GM12878 (cell line): ENCODE measurements at regions not wholly inside any gene's neighbourhood (a gene's known extent, or its start where the extent isn't known, plus 50 kb on each side); places are given as distances from the start of the nearest gene placed in this dataset.

Source experiments
- ATAC-seq: fragments of 200-7000 bp; cut with Tn5 transposase; 3 replicates; pipeline ENCODE4 v1.9.1; 2020; ENCODE audit warnings: mild to moderate bottlenecking, moderate library complexity
- BruUV-seq: library from RNA; stranded (reverse); fragments of 400-500 nt; replicated peaks from 2 replicates; lab custom pipeline; 2021; lab: Mats Ljungman, UMichigan
- CTCF ChIA-PET: fragments of 300-600 bp; sonication (Branson Sonifier 250); formaldehyde crosslinking; extraction: SDS; loops from one replicate; lab custom pipeline; 2021; ENCODE audit warnings: inconsistent platforms; lab: Yijun Ruan, JAX
- POLR2A ChIA-PET: fragments of 350-600 bp; formaldehyde crosslinking; extraction: SDS; loops from one replicate; lab custom pipeline; 2021; ENCODE audit warnings: inconsistent platforms; lab: Charles Lee
- RAD21 ChIA-PET: fragments of 300-600 bp; sonication (Branson Sonifier 250); formaldehyde crosslinking; loops from one replicate; lab custom pipeline; 2023; ENCODE audit warnings: antibody characterized with exemption; ENCODE audit not compliant: unreplicated experiment; lab: Charles Lee
- SMC1A ChIA-PET: fragments of 300-600 bp; sonication (Branson Sonifier 250); formaldehyde crosslinking; loops from one replicate; lab custom pipeline; 2023; ENCODE audit not compliant: unreplicated experiment, uncharacterized antibody; lab: Charles Lee
- DNase-seq: peaks from one replicate; pipeline ENCODE4 v3.0.0-alpha.2; 2011; ENCODE audit warnings: low read depth, low spot score
- FAIRE-seq: peaks from 3 replicates; lab custom pipeline; 2011; peaks lifted over from hg19 to GRCh38; lab: Jason Lieb, UNC
- H2AFZ ChIP-seq: 2 replicates; pipeline ENCODE4 v1.6.0; 2011; ENCODE audit warnings: low read depth, low read length, control low read depth; ENCODE audit not compliant: control insufficient read depth
- H3K27ac ChIP-seq: 2 replicates; pipeline ENCODE4 v1.5.1; 2011; ENCODE audit warnings: control low read depth; ENCODE audit not compliant: control insufficient read depth, insufficient read depth
- H3K27me3 ChIP-seq, 2 experiments: replicated peaks in 1 of 2; 2 replicates each; pipeline versions ENCODE4 v1.6.0 to v1.6.1; 2011; ENCODE audit warnings: low read length in 1 of 2; ENCODE audit not compliant: control insufficient read depth in 2 of 2, insufficient read depth in 2 of 2
- H3K36me3 ChIP-seq, 2 experiments: 2 replicates each; pipeline ENCODE4 v1.5.1; 2011; ENCODE audit warnings: low read length in 1 of 2; ENCODE audit not compliant: control insufficient read depth in 2 of 2, insufficient read depth in 2 of 2
- H3K4me1 ChIP-seq: 2 replicates; pipeline ENCODE4 v1.6.1; 2011; ENCODE audit warnings: mild to moderate bottlenecking, low read length, moderate library complexity, mixed read lengths; ENCODE audit not compliant: control insufficient read depth, insufficient read depth
- H3K4me2 ChIP-seq: 2 replicates; pipeline ENCODE4 v1.6.0; 2011; ENCODE audit warnings: control low read depth; ENCODE audit not compliant: control insufficient read depth, insufficient read depth
- H3K4me3 ChIP-seq: fragments of 200-600 bp; sonication (generic); 2 replicates; pipeline ENCODE4 v1.5.1; 2016
- H3K79me2 ChIP-seq: 2 replicates; pipeline ENCODE4 v1.6.0; 2011; ENCODE audit warnings: low read length; ENCODE audit not compliant: control insufficient read depth, insufficient read depth
- H3K9ac ChIP-seq: 2 replicates; pipeline ENCODE4 v1.8.0; 2011; ENCODE audit warnings: low read length, control low read depth, mixed read lengths; ENCODE audit not compliant: control insufficient read depth, insufficient read depth
- H3K9me3 ChIP-seq: replicated peaks from 3 replicates; pipeline ENCODE4 v1.5.1; 2011; ENCODE audit warnings: mild to moderate bottlenecking, low read length; ENCODE audit not compliant: control insufficient read depth, insufficient read depth
- H4K20me1 ChIP-seq: 2 replicates; pipeline ENCODE4 v1.6.0; 2011; ENCODE audit not compliant: control insufficient read depth, insufficient read depth
- ATF3 ChIP-seq: IDR thresholded peaks from 2 replicates; pipeline ENCODE4 v1.6.1; 2011; ENCODE audit warnings: low read depth, mild to moderate bottlenecking, low read length, moderate library complexity, borderline replicate concordance; ENCODE audit errors: extremely low read depth
- BRCA1 ChIP-seq: IDR thresholded peaks from 2 replicates; pipeline ENCODE4 v1.6.1; 2011; ENCODE audit warnings: low read depth, low read length, improper control_type of control experiment
- CBFB ChIP-seq: IDR thresholded peaks from 2 replicates; pipeline ENCODE4 v1.6.1; 2016; ENCODE audit warnings: antibody characterized with exemption, low read depth
- CBX5 ChIP-seq: sonication (generic); IDR thresholded peaks from 2 replicates; pipeline ENCODE4 v1.6.1; 2016; ENCODE audit warnings: low read depth, moderate library complexity, mild to moderate bottlenecking, inconsistent platforms
- E4F1 ChIP-seq: fragments of 450-650 bp; IDR thresholded peaks from 2 replicates; pipeline ENCODE4 v1.6.1; 2018; ENCODE audit warnings: borderline replicate concordance, mild to moderate bottlenecking; ENCODE audit not compliant: partially characterized antibody
- IKZF2 ChIP-seq, 2 experiments: fragments of 450-650 bp; IDR thresholded peaks; 2 replicates each; pipeline ENCODE4 v1.6.1; 2017; ENCODE audit warnings: mild to moderate bottlenecking in 2 of 2, moderate library complexity in 2 of 2
- IRF4 ChIP-seq: IDR thresholded peaks from 2 replicates; pipeline ENCODE4 v1.6.1; 2011; ENCODE audit warnings: low read depth, low read length
- NFXL1 ChIP-seq: fragments of 450-650 bp; IDR thresholded peaks from 2 replicates; pipeline ENCODE4 v1.6.1; 2017; ENCODE audit warnings: antibody characterized with exemption, mild to moderate bottlenecking, borderline replicate concordance
- PAX8 ChIP-seq: fragments of 450-650 bp; IDR thresholded peaks from 2 replicates; pipeline ENCODE4 v1.6.1; 2017; ENCODE audit warnings: mild to moderate bottlenecking, moderate library complexity
- RELA ChIP-seq: fragments of 450-650 bp; IDR thresholded peaks from 2 replicates; pipeline ENCODE4 v1.8.0; 2014; ENCODE audit warnings: borderline replicate concordance; ENCODE audit not compliant: partially characterized antibody
- SIN3A ChIP-seq: IDR thresholded peaks from 2 replicates; pipeline ENCODE4 v1.6.1; 2012; ENCODE audit warnings: low read depth, low read length, improper control_type of control experiment
- USF1 ChIP-seq: IDR thresholded peaks from 2 replicates; pipeline ENCODE4 v1.6.1; 2011; ENCODE audit warnings: borderline replicate concordance, low read depth, mild to moderate bottlenecking, moderate library complexity, mixed read lengths, low read length; ENCODE audit not compliant: insufficient read depth; ENCODE audit errors: extremely low read length
- ZBTB11 ChIP-seq: fragments of 450-650 bp; formaldehyde crosslinking; IDR thresholded peaks from 2 replicates; pipeline ENCODE4 v1.5.0; 2022; ENCODE audit warnings: mild to moderate bottlenecking, missing genetic modification characterization
- WGBS: methylation state at CpG from one replicate; pipeline ENCODE4 v1.1.6; 2016; ENCODE audit warnings: low lambda C conversion rate; ENCODE audit not compliant: insufficient replicate concordance, insufficient coverage; ENCODE audit errors: missing lambda C conversion rate; 5-methylcytosine and 5-hydroxymethylcytosine counted together
- in situ Hi-C: fragments of 300-500 bp; cut with MboI; formaldehyde crosslinking; loops from 9 replicates; pipeline ENCODE4 v1.14.3; 2018; ENCODE audit warnings: mixed read lengths
- intact Hi-C: fragments of 100-400 bp; cut with micrococcal nuclease; formaldehyde crosslinking; loops from one replicate; pipeline ENCODE4 v1.14.2; 2022; ENCODE audit not compliant: unreplicated experiment

- Histone ChIP-seq H3K27ac (no peak overlapping the region), H3K4me3 (no peak overlapping the region), H3K9me3 (no peaks in the 10 kb centered on the region), H3K4me1 (no peaks in the 10 kb centered on the region), H3K27me3 (no peaks in the 10 kb centered on the region), H3K9ac (no peak overlapping the region), H3K36me3 (no peaks in the 10 kb centered on the region), H4K20me1 (no peaks in the 10 kb centered on the region), H2AFZ (no peak overlapping the region), H3K4me2 (no peak overlapping the region), H3K79me2 (no peaks in the 10 kb centered on the region)
- ChIA-PET POLR2A (no interaction called here), SMC1A (interaction anchor here (1.1 kb wide), 1 partner anchor 12 kb away, joined by 3 read pairs; no protein-coding TSS in a partner anchor), RAD21 (no interaction called here), CTCF (interaction anchor here (0.8 kb wide), 3 partner anchors 9 to 116 kb away, joined by 3 read pairs; no protein-coding TSS in a partner anchor)
- in situ Hi-C loops, result no loop called here
- no TSS peak for BruUV-seq
- FAIRE-seq (no peak), DNase-seq (no peak), ATAC-seq (no peak)
- WGBS, result 0% methylated on average over 2 of the region's 2 CpGs
- intact Hi-C loops, result no loop called here
- TF ChIP-seq SIN3A (no peak), IKZF2 (IDR thresholded peaks at IDR 0.05) (no peak), ATF3 (no peak), RELA (no peak), PAX8 (no peak), CBX5 (no peak), E4F1 (no peak), USF1 (no peak), ZBTB11 (no peak), NFXL1 (no peak), IRF4 (no peak), BRCA1 (no peak), CBFB (no peak)
Observed at GRCh38 chr1:78247079-78247478, 201.3 kb downstream of the GIPC2 start.
